H1 (cell line): ENCODE measurements at regions not wholly inside any gene's neighbourhood (a gene's known extent, or its start where the extent isn't known, plus 50 kb on each side); places are given as distances from the start of the nearest gene placed in this dataset.

ENCODE experiments used
- CTCF ChIA-PET: fragments of 300-600 bp; sonication (Branson Sonifier 250); formaldehyde crosslinking; loops from one replicate; lab custom pipeline; 2021; ENCODE audit not compliant: partially characterized antibody; lab: Charles Lee
- POLR2A ChIA-PET: fragments of 300-600 bp; sonication (Branson Sonifier 250); formaldehyde crosslinking; loops from one replicate; lab custom pipeline; 2021; ENCODE audit warnings: inconsistent platforms; ENCODE audit not compliant: partially characterized antibody; lab: Charles Lee
- DNase-seq, 2 experiments: peaks; one replicate each; pipeline versions ENCODE4 v3.0.0 to v3.0.0-alpha.2; 2010 to 2022; ENCODE audit warnings: low spot score in 2 of 2, low read depth in 1 of 2, mixed read lengths in 1 of 2
- FAIRE-seq: peaks from 2 replicates; lab custom pipeline; 2011; peaks lifted over from hg19 to GRCh38; lab: Jason Lieb, UNC
- H2AFZ ChIP-seq: 2 replicates; pipeline ENCODE4 v1.8.1; 2012; ENCODE audit warnings: low read length, inconsistent platforms
- H2AK5ac ChIP-seq: 2 replicates; pipeline ENCODE4 v1.6.1; 2013; ENCODE audit warnings: low read depth, low read length
- H2BK120ac ChIP-seq: replicated peaks from 2 replicates; pipeline ENCODE3; 2013; ENCODE audit warnings: low read depth, low read length, inconsistent platforms
- H2BK12ac ChIP-seq: 2 replicates; pipeline ENCODE4 v1.6.1; 2013; ENCODE audit warnings: low read depth, low read length
- H2BK15ac ChIP-seq: 2 replicates; pipeline ENCODE4 v1.6.1; 2013; ENCODE audit warnings: low read length
- H2BK20ac ChIP-seq: 2 replicates; pipeline ENCODE4 v1.6.1; 2013; ENCODE audit warnings: low read length
- H2BK5ac ChIP-seq: 2 replicates; pipeline ENCODE4 v1.6.1; 2013; ENCODE audit warnings: low read depth, low read length
- H3K14ac ChIP-seq: 2 replicates; pipeline ENCODE4 v1.6.1; 2013; ENCODE audit warnings: inconsistent platforms; ENCODE audit not compliant: insufficient read length
- H3K18ac ChIP-seq: 2 replicates; pipeline ENCODE4 v1.6.1; 2013; ENCODE audit warnings: low read length; ENCODE audit errors: extremely low read depth
- H3K23ac ChIP-seq: 2 replicates; pipeline ENCODE4 v1.6.1; 2013; ENCODE audit warnings: inconsistent platforms; ENCODE audit not compliant: insufficient read length
- H3K23me2 ChIP-seq: 2 replicates; pipeline ENCODE4 v1.6.1; 2013; ENCODE audit warnings: low read depth, low read length
- H3K27ac ChIP-seq: 2 replicates; pipeline ENCODE4 v1.6.1; 2011; ENCODE audit warnings: low read depth, low read length, inconsistent platforms
- H3K27me3 ChIP-seq, 4 experiments: replicated peaks in 1 of 4; 1 replicate in 1 of 4; 2 replicates in 3 of 4; pipeline versions ENCODE4 v1.6.1 to v1.8.1; 2011 to 2013; ENCODE audit warnings: low read length in 3 of 4, mild to moderate bottlenecking in 3 of 4, inconsistent platforms in 2 of 4, mixed read lengths in 2 of 4, moderate library complexity in 1 of 4; ENCODE audit not compliant: control insufficient read depth in 3 of 4, insufficient read depth in 3 of 4; ENCODE audit errors: extremely low read depth in 1 of 4
- H3K36me3 ChIP-seq, 4 experiments: 2 replicates each; pipeline versions ENCODE4 v1.6.1 to v1.8.1; 2011 to 2013; ENCODE audit warnings: mild to moderate bottlenecking in 4 of 4, low read length in 3 of 4, moderate library complexity in 2 of 4, control low read depth in 1 of 4, inconsistent platforms in 1 of 4; ENCODE audit not compliant: insufficient read depth in 4 of 4, control insufficient read depth in 2 of 4
- H3K4ac ChIP-seq: replicated peaks from 2 replicates; pipeline ENCODE3; 2013; ENCODE audit warnings: low read length, low read depth, mixed read lengths, inconsistent platforms; ENCODE audit not compliant: insufficient read length
- H3K4me1 ChIP-seq, 4 experiments: replicated peaks in 1 of 4; 1 replicate in 1 of 4; 2 replicates in 3 of 4; pipeline versions ENCODE4 v1.6.1 to v1.8.1; 2011 to 2013; ENCODE audit warnings: low read length in 3 of 4, inconsistent platforms in 2 of 4, mixed read lengths in 1 of 4; ENCODE audit not compliant: insufficient read depth in 4 of 4, control insufficient read depth in 3 of 4
- H3K4me2 ChIP-seq, 2 experiments: 2 replicates each; pipeline versions ENCODE4 v1.6.1 to v1.8.1; 2011 to 2013; ENCODE audit warnings: low read depth in 2 of 2, low read length in 2 of 2, control low read depth in 1 of 2, inconsistent platforms in 1 of 2, mild to moderate bottlenecking in 1 of 2; ENCODE audit not compliant: insufficient read depth in 1 of 2
- H3K4me3 ChIP-seq, 4 experiments: fragments of 200-600, 300-600 bp in 1 of 4; sonication (generic), shearing (Covaris generic), sonication (Bioruptor Twin) in 1 of 4; 2 replicates each; pipeline versions ENCODE4 v1.5.1 to v1.8.1; 2011 to 2016; ENCODE audit warnings: low read length in 4 of 4, low read depth in 3 of 4, control low read depth in 2 of 4, inconsistent platforms in 2 of 4, mild to moderate bottlenecking in 2 of 4, mixed read lengths in 1 of 4, moderate library complexity in 1 of 4; ENCODE audit not compliant: insufficient read depth in 2 of 4; ENCODE audit errors: extremely low read depth in 1 of 4
- H3K56ac ChIP-seq: replicated peaks from 2 replicates; pipeline ENCODE3; 2013; ENCODE audit warnings: low read depth, mild to moderate bottlenecking, mixed read lengths, low read length, inconsistent platforms; ENCODE audit not compliant: insufficient read length
- H3K79me1 ChIP-seq: 2 replicates; pipeline ENCODE4 v1.6.1; 2013; ENCODE audit warnings: low read depth, low read length, control low read depth
- H3K79me2 ChIP-seq, 2 experiments: 2 replicates each; pipeline versions ENCODE4 v1.6.1 to v1.8.1; 2012 to 2013; ENCODE audit warnings: low read length in 2 of 2, mild to moderate bottlenecking in 2 of 2, inconsistent platforms in 1 of 2; ENCODE audit not compliant: insufficient read depth in 2 of 2, control insufficient read depth in 1 of 2
- H3K9ac ChIP-seq, 4 experiments: replicated peaks in 1 of 4; 1 replicate in 1 of 4; 2 replicates in 3 of 4; pipeline versions ENCODE4 v1.6.1 to v1.8.1; 2011 to 2013; ENCODE audit warnings: low read depth in 3 of 4, low read length in 3 of 4, control low read depth in 2 of 4, mild to moderate bottlenecking in 2 of 4, moderate library complexity in 2 of 4, inconsistent platforms in 1 of 4; ENCODE audit errors: extremely low read depth in 1 of 4
- H3K9me3 ChIP-seq, 2 experiments: 2 replicates each; pipeline versions ENCODE4 v1.6.1 to v1.8.1; 2012 to 2013; ENCODE audit warnings: mild to moderate bottlenecking in 2 of 2, moderate library complexity in 2 of 2, control low read depth in 1 of 2, inconsistent platforms in 1 of 2, low read depth in 1 of 2, low read length in 1 of 2, mixed read lengths in 1 of 2; ENCODE audit not compliant: insufficient read depth in 2 of 2
- H4K20me1 ChIP-seq, 2 experiments: replicated peaks in 1 of 2; 2 replicates each; pipeline versions ENCODE3 to v1.8.1; 2011 to 2013; ENCODE audit warnings: inconsistent platforms in 2 of 2, low read length in 2 of 2, mild to moderate bottlenecking in 1 of 2; ENCODE audit not compliant: insufficient read depth in 2 of 2, control insufficient read depth in 1 of 2
- H4K5ac ChIP-seq: 2 replicates; pipeline ENCODE4 v1.6.1; 2013; ENCODE audit warnings: low read length, low read depth, mixed read lengths, inconsistent platforms; ENCODE audit not compliant: insufficient read length
- H4K8ac ChIP-seq: 2 replicates; pipeline ENCODE4 v1.8.0; 2013; ENCODE audit warnings: mild to moderate bottlenecking, moderate library complexity, low read length, inconsistent platforms; ENCODE audit not compliant: insufficient read depth; ENCODE audit errors: extremely low read depth
- H4K91ac ChIP-seq: replicated peaks from 2 replicates; pipeline ENCODE3; 2013; ENCODE audit warnings: low read length, mixed read lengths, inconsistent platforms; ENCODE audit not compliant: insufficient read length
- CEBPB ChIP-seq: IDR thresholded peaks from 2 replicates; pipeline ENCODE4 v1.6.1; 2012; ENCODE audit warnings: low read depth, low read length
- GTF2F1 ChIP-seq: IDR thresholded peaks from 2 replicates; pipeline ENCODE4 v1.6.1; 2012; ENCODE audit warnings: low read depth, low read length, improper control_type of control experiment, borderline replicate concordance
- TAF1 ChIP-seq: IDR thresholded peaks from 2 replicates; pipeline ENCODE4 v1.6.1; 2011; ENCODE audit warnings: mild to moderate bottlenecking, low read depth, low read length
- WGBS, 2 experiments: shearing (Covaris generic) in 1 of 2; methylation state at CpG; one replicate each; pipeline versions ENCODE4 v1.1.6 to v1.1.7; 2013 to 2015; ENCODE audit warnings: low lambda C conversion rate in 2 of 2, mixed read lengths in 2 of 2, inconsistent platforms in 1 of 2, low coverage in 1 of 2, missing lambda C conversion rate in 1 of 2; ENCODE audit not compliant: insufficient replicate concordance in 2 of 2, insufficient coverage in 1 of 2, insufficient read length in 1 of 2; ENCODE audit errors: extremely low coverage in 1 of 2, missing lambda C conversion rate in 1 of 2; 5-methylcytosine and 5-hydroxymethylcytosine counted together

- H3K14ac ChIP-seq = no peak overlapping the region
- H3K4me3 ChIP-seq = no peak overlapping the region
- DNase-seq (no peak), FAIRE-seq (no peak)
- no peak overlapping the region for H2BK12ac ChIP-seq
- no peak overlapping the region for H3K56ac ChIP-seq
- H3K9me3 ChIP-seq = no peaks in the 10 kb centered on the region
- no peak overlapping the region for H2BK5ac ChIP-seq
- no peak overlapping the region for H4K5ac ChIP-seq
- TF ChIP-seq GTF2F1 (no peak), CEBPB (no peak), TAF1 (no peak)
- H2BK20ac ChIP-seq = no peak overlapping the region
- ChIA-PET CTCF (interaction anchor here (1.5 kb wide), 1 partner anchor 9 kb away, joined by 4 read pairs; no protein-coding TSS in a partner anchor), POLR2A (no interaction called here)
- no peak overlapping the region for H3K27ac ChIP-seq
- H4K91ac ChIP-seq = no peak overlapping the region
- H3K36me3 ChIP-seq = no peaks in the 10 kb centered on the region
- no peaks in the 10 kb centered on the region for H4K20me1 ChIP-seq
- H2BK120ac ChIP-seq = no peak overlapping the region
- 82% methylated on average over 3 of the region's 3 CpGs; no CpG with 5 or more reads in 1 of the 2 experiments for WGBS, 2 experiments
- H3K18ac ChIP-seq = no peak overlapping the region
- H3K4ac ChIP-seq = no peak overlapping the region
- no peak overlapping the region for H3K4me2 ChIP-seq
- no peak overlapping the region for H2AFZ ChIP-seq
- H3K23me2 ChIP-seq = no peaks in the 10 kb centered on the region
- H2BK15ac ChIP-seq = no peak overlapping the region
- H3K27me3 ChIP-seq = no peaks in the 10 kb centered on the region
- H4K8ac ChIP-seq = no peak overlapping the region
- H3K9ac ChIP-seq = no peak overlapping the region
- no peak overlapping the region for H3K23ac ChIP-seq
- H3K4me1 ChIP-seq = no peaks in the 10 kb centered on the region
- no peaks in the 10 kb centered on the region for H3K79me2 ChIP-seq
- H3K79me1 ChIP-seq = no peaks in the 10 kb centered on the region
- no peak overlapping the region for H2AK5ac ChIP-seq
Measured at GRCh38 chr9:73064315-73064714, 87.3 kb upstream of the ANXA1 start.
